ENCODE measurements at regions not wholly inside any gene's neighbourhood (a gene's known extent, or its start where the extent isn't known, plus 50 kb on each side); places are given as distances from the start of the nearest gene placed in this dataset.

DNA sequence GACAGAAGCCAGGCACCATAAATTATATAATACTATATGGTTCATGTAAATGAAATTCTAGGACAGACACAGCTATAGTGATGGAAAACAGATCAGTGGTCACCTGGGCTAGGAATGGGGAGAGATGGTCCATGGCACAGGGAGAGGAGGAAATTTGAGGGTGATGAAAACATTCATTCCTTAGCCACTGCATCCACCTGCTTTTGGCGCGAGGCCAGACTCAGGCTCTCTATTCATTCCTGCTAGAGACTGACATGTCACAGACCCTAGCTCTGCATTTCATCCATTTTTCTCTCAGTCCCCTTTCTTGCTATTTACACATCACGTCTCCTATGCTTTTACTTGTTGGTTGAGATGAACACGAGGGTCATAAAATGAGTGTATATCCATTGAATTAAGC lies 628.3 kb upstream of the SLC10A2 start:
- TF ChIP-seq EZH2 (IDR thresholded peaks at IDR 0.05; ENCODE audit: insufficient read depth, poor library complexity, severe bottlenecking) (no peak), EZH2phosphoT487 (IDR thresholded peaks at IDR 0.05; ENCODE audit: insufficient read depth, low read depth) (no peak)
